ENCODE measurements at regions not wholly inside any gene's neighbourhood (a gene's known extent, or its start where the extent isn't known, plus 50 kb on each side); places are given as distances from the start of the nearest gene placed in this dataset.

- no peaks in the 10 kb centered on the region for H3K9me2 ChIP-seq
- no peak overlapping the region for H3K4me3 ChIP-seq (ENCODE audit: low read depth in 2 of 2, low read length in 1 of 2)
- TF ChIP-seq POLR2AphosphoS5 (IDR thresholded peaks at IDR 0.05; ENCODE audit: low read depth, low read length) (no peak), MXI1 (IDR thresholded peaks at IDR 0.05; ENCODE audit: low read depth, low read length) (no peak), CHD2 (IDR thresholded peaks at IDR 0.05; ENCODE audit: low read length, partially characterized antibody) (no peak), CTCF (IDR thresholded peaks at IDR 0.05) (no peak), FOSL2 (IDR thresholded peaks at IDR 0.05; ENCODE audit: borderline replicate concordance, low read depth) (no peak), IRF3 (IDR thresholded peaks at IDR 0.05; ENCODE audit: low read depth, low read length) (no peak), TEAD4 (IDR thresholded peaks at IDR 0.05; ENCODE audit: borderline replicate concordance, insufficient read depth) (no peak), MEF2A (IDR thresholded peaks at IDR 0.05; ENCODE audit: borderline replicate concordance, low read depth) (no peak), GATA2 (CRISPR knock-in tag; IDR thresholded peaks at IDR 0.05) (no peak), SMC3 (IDR thresholded peaks at IDR 0.05; ENCODE audit: low read depth, low read length) (no peak), USF1 (IDR thresholded peaks at IDR 0.05; ENCODE audit: borderline replicate concordance, low read depth) (no peak), TCF12 (IDR thresholded peaks at IDR 0.05) (no peak), SIN3A (IDR thresholded peaks at IDR 0.05; ENCODE audit: borderline replicate concordance, low read depth, low read length) (no peak), USF2 (IDR thresholded peaks at IDR 0.05; ENCODE audit: borderline replicate concordance, low read depth, low read length) (no peak), PBX3 (IDR thresholded peaks at IDR 0.05) (no peak), RAD21 (IDR thresholded peaks at IDR 0.05; ENCODE audit: low read length) (no peak), NRF1 (IDR thresholded peaks at IDR 0.05; ENCODE audit: low read depth, low read length) (no peak)
- H3K4me2 ChIP-seq = no peak overlapping the region
- no peaks in the 10 kb centered on the region for H3K9me3 ChIP-seq
- no peaks in the 10 kb centered on the region for H3K79me2 ChIP-seq (ENCODE audit: insufficient read depth)
- DNase-seq = no peak
- CTCF ChIA-PET = no interaction called here
- no peak overlapping the region for H2AFZ ChIP-seq (ENCODE audit: low read depth)
- POLR2A ChIA-PET = no interaction called here
- WGBS (ENCODE audit: low lambda C conversion rate) = 28% methylated on average over 2 of the region's 2 CpGs
- H3K27me3 ChIP-seq (ENCODE audit: insufficient read depth) = no peaks in the 10 kb centered on the region
- no peaks in the 10 kb centered on the region for H4K20me1 ChIP-seq (ENCODE audit: insufficient read depth)
- H3F3A ChIP-seq (replicated peaks; ENCODE audit: insufficient read depth) = no peaks in the 10 kb centered on the region
- no peaks in the 10 kb centered on the region for H3K36me3 ChIP-seq (replicated peaks in 1 of 2; ENCODE audit: control insufficient read depth in 1 of 2, insufficient read depth in 2 of 2, low read length in 1 of 2)
- no peak overlapping the region for H3K9ac ChIP-seq
- no peak overlapping the region for H3K27ac ChIP-seq (ENCODE audit: low read depth in 2 of 2, low read length in 1 of 2)
- H3K4me1 ChIP-seq (ENCODE audit: control insufficient read depth in 1 of 2, insufficient read depth in 2 of 2, low read depth in 1 of 2, low read length in 1 of 2) = no peaks in the 10 kb centered on the region; a peak in 1 of 4 replicates
These were observed 537.3 kb upstream of the MGMT start for GRCh38 chr10:128929767-128930166.
